A549 (cell line): ENCODE measurements at regions not wholly inside any gene's neighbourhood (a gene's known extent, or its start where the extent isn't known, plus 50 kb on each side); places are given as distances from the start of the nearest gene placed in this dataset.

Source experiments
- ATAC-seq, 2 experiments: fragments of 200-7000 bp in 1 of 2; fragments of >200 bp in 1 of 2; cut with Nextera tagmentation in 1 of 2; cut with Tn5 transposase in 1 of 2; 3 replicates each; pipeline versions ENCODE4 v1.8.0 to v1.9.1; 2018 to 2020; ENCODE audit warnings: mild to moderate bottlenecking in 1 of 2, moderate library complexity in 1 of 2
- CTCF ChIA-PET: fragments of 300-600 bp; sonication (Branson Sonifier 250); formaldehyde crosslinking; extraction: SDS; loops from one replicate; lab custom pipeline; 2021; ENCODE audit warnings: antibody characterized with exemption, inconsistent platforms; lab: Yijun Ruan, JAX
- POLR2A ChIA-PET: fragments of 350-600 bp; formaldehyde crosslinking; extraction: SDS; loops from one replicate; lab custom pipeline; 2021; ENCODE audit warnings: antibody characterized with exemption, inconsistent platforms; lab: Yijun Ruan, JAX
- DNase-seq, 2 experiments: peaks; one replicate each; pipeline versions ENCODE4 v3.0.0 to v3.0.0-alpha.2; 2011 to 2016; ENCODE audit warnings: low read depth in 1 of 2, low spot score in 1 of 2
- FAIRE-seq: peaks from 2 replicates; lab custom pipeline; 2011; peaks lifted over from hg19 to GRCh38; lab: Jason Lieb, UNC
- H3K27ac ChIP-seq, 2 experiments: fragments of >200 bp; sonication (Bioruptor Twin); formaldehyde crosslinking; 3 replicates each; pipeline ENCODE4 v1.5.1; 2016 to 2017
- H3K4me1 ChIP-seq: fragments of >200 bp; sonication (Bioruptor Twin); formaldehyde crosslinking; 3 replicates; pipeline ENCODE4 v1.6.1; 2016
- H3K4me2 ChIP-seq: fragments of >200 bp; sonication (Bioruptor Twin); formaldehyde crosslinking; 3 replicates; pipeline ENCODE4 v1.6.1; 2016
- H3K4me3 ChIP-seq: fragments of >200 bp; sonication (Bioruptor Twin); formaldehyde crosslinking; 3 replicates; pipeline ENCODE4 v1.5.1; 2016
- H3K9me3 ChIP-seq: fragments of >200 bp; sonication (Bioruptor Twin); formaldehyde crosslinking; 3 replicates; pipeline ENCODE4 v1.6.1; 2016
- EHF ChIP-seq: fragments of 250-450 bp; sonication (Bioruptor Pico); IDR thresholded peaks from 2 replicates; pipeline ENCODE4 v1.5.0; 2020; ENCODE audit warnings: mild to moderate bottlenecking
- FOXS1 ChIP-seq: fragments of 250-450 bp; sonication (Bioruptor Pico); IDR thresholded peaks from 2 replicates; pipeline ENCODE4 v1.5.0; 2020; ENCODE audit warnings: mild to moderate bottlenecking, moderate library complexity
- GATA3 ChIP-seq: IDR thresholded peaks from 2 replicates; pipeline ENCODE4 v1.6.1; 2012; ENCODE audit warnings: borderline replicate concordance
- HDAC2 ChIP-seq: fragments of 200-600 bp; sonication (generic); IDR thresholded peaks from 2 replicates; pipeline ENCODE4 v1.6.1; 2016
- JUNB ChIP-seq: fragments of >200 bp; sonication (Bioruptor Twin); formaldehyde crosslinking; IDR thresholded peaks from 2 replicates; pipeline ENCODE4 v1.6.1; 2016
- MAFK ChIP-seq: fragments of 450-650 bp; IDR thresholded peaks from 2 replicates; pipeline ENCODE4 v1.6.1; 2014; ENCODE audit not compliant: partially characterized antibody
- MAZ ChIP-seq: fragments of 150-350 bp; IDR thresholded peaks from 2 replicates; pipeline ENCODE4 v1.6.1; 2014; ENCODE audit warnings: antibody characterized with exemption, low read depth, low read length, borderline replicate concordance
- NFE2L2 ChIP-seq: fragments of 150-350 bp; conservative IDR thresholded peaks from 2 replicates; pipeline ENCODE4 v1.6.1; 2014; ENCODE audit warnings: low read length
- PHF8 ChIP-seq: fragments of 200-600 bp; sonication (generic); IDR thresholded peaks from 2 replicates; pipeline ENCODE4 v1.6.1; 2016; ENCODE audit warnings: low read depth, mild to moderate bottlenecking, antibody characterized with exemption, moderate library complexity, borderline replicate concordance
- RAD21 ChIP-seq, 2 experiments: fragments of >200 bp in 1 of 2; sonication (Bioruptor Twin) in 1 of 2; formaldehyde crosslinking in 1 of 2; IDR thresholded peaks in 1 of 2; conservative IDR thresholded peaks in 1 of 2; 2 replicates in 1 of 2; 3 replicates in 1 of 2; pipeline ENCODE4 v1.6.1; 2012 to 2018; ENCODE audit warnings: inconsistent platforms in 1 of 2
- RCOR1 ChIP-seq: fragments of 150-350 bp; IDR thresholded peaks from 2 replicates; pipeline ENCODE4 v1.6.1; 2014; ENCODE audit warnings: antibody characterized with exemption, low read length, low read depth
- RNF2 ChIP-seq: fragments of 200-600 bp; sonication (generic); IDR thresholded peaks from 2 replicates; pipeline ENCODE4 v1.6.1; 2016; ENCODE audit warnings: low read depth, mild to moderate bottlenecking, antibody characterized with exemption, moderate library complexity, borderline replicate concordance
- ZFP36 ChIP-seq: fragments of 450-650 bp; IDR thresholded peaks from 2 replicates; pipeline ENCODE4 v1.6.1; 2014; ENCODE audit warnings: borderline replicate concordance; ENCODE audit not compliant: partially characterized antibody
- ZSCAN20 ChIP-seq: fragments of 250-450 bp; sonication (Bioruptor Pico); IDR thresholded peaks from 2 replicates; pipeline ENCODE4 v1.8.0; 2022; ENCODE audit warnings: mild to moderate bottlenecking, moderate library complexity
- WGBS: methylation state at CpG from one replicate; pipeline ENCODE4 v1.1.6; 2017; ENCODE audit errors: missing lambda C conversion rate; 5-methylcytosine and 5-hydroxymethylcytosine counted together
- TF ChIP-seq, protein P1 (sequence below): IDR thresholded peaks from 2 replicates; pipeline ENCODE4 v1.6.1; 2012
- TF ChIP-seq, protein P2 (sequence below): fragments of >200 bp; sonication (Bioruptor Twin); formaldehyde crosslinking; IDR thresholded peaks from 2 replicates; pipeline ENCODE4 v1.6.1; 2016

DNA sequence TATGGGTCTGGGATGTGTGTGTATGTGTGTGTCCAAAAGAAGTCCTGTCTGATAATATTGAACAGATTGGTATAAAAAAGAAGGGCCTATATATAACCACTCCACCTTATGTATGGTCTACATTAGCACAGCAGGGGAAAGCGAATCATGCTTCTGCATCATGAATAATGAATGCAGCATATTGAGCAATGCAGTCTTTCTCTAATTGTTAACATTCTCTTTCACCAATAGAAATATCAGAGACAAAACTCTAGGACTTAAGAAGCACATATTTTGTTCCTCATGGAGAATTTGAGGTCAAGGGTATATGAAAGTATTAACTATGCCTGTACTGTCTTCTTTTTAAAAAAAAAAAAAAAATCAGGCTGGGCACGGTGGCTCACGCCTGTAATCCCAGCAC lies 264.3 kb upstream of the NOCT start:
- no peak for DNase-seq
- no peak for ATAC-seq
- ChIA-PET POLR2A (no interaction called here), CTCF (interaction anchor here (0.6 kb wide), 1 partner anchor 255 kb away, joined by 4 read pairs; no protein-coding TSS in a partner anchor)
- no peak for TF ChIP-seq FOXS1 (CRISPR knock-in tag)
- TF ChIP-seq ZSCAN20 (CRISPR knock-in tag), result no peak
- TF ChIP-seq RNF2, result no peak
- no peak for TF ChIP-seq ZFP36
- TF ChIP-seq PHF8, result no peak
- TF ChIP-seq EHF, result no peak
- TF ChIP-seq RAD21 (conservative IDR thresholded peaks at IDR 0.05 in 1 of 2, IDR thresholded peaks at IDR 0.05 in 1 of 2), result no peak
- no peak for TF ChIP-seq JUNB
- no peak for TF ChIP-seq MAZ
- TF ChIP-seq, protein P1, sequence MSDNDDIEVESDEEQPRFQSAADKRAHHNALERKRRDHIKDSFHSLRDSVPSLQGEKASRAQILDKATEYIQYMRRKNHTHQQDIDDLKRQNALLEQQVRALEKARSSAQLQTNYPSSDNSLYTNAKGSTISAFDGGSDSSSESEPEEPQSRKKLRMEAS, result no peak
- TF ChIP-seq, protein P2, sequence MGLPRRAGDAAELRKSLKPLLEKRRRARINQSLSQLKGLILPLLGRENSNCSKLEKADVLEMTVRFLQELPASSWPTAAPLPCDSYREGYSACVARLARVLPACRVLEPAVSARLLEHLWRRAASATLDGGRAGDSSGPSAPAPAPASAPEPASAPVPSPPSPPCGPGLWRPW, result no peak
- no peak for TF ChIP-seq GATA3
- H3K4me3 ChIP-seq, result no peak overlapping the region
- no peaks in the 10 kb centered on the region for H3K9me3 ChIP-seq
- H3K27ac ChIP-seq, result no peak overlapping the region
- 56% methylated on average over 3 of the region's 3 CpGs for WGBS
- FAIRE-seq, result no peak
- no peak overlapping the region for H3K4me2 ChIP-seq
- no peaks in the 10 kb centered on the region for H3K4me1 ChIP-seq

DNA sequence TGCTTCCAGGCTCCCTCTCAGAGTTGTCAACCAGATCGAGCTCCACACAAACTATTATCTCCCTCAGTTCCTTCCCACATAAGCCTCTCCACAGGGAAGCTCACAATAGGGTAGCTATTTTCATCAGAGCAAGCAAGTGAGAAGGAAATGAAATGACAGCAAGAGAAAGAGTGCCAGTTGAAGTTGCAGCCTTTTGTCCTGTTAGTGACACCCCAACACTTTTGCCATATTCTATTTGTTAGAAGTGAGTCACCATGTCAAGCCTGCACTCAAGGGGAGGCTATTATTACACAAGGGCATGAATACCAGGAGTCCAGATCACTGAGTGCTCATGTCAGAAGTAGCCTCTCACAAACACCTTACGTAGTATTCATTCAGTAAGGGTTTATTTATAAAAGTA lies 266.3 kb upstream of the NOCT start:
- WGBS, result 25% methylated on average over 2 of the region's 2 CpGs
- FAIRE-seq (no peak), DNase-seq (no peak), ATAC-seq (no peak)
- no peaks in the 10 kb centered on the region for H3K4me1 ChIP-seq
- no peak overlapping the region for H3K27ac ChIP-seq
- ChIA-PET POLR2A (no interaction called here), CTCF (interaction anchor here (0.8 kb wide), 1 partner anchor 188 kb away, joined by 3 read pairs; no protein-coding TSS in a partner anchor)
- no peak overlapping the region for H3K4me3 ChIP-seq
- H3K9me3 ChIP-seq, result no peaks in the 10 kb centered on the region
- no peak overlapping the region for H3K4me2 ChIP-seq
- no peak for TF ChIP-seq RCOR1
- TF ChIP-seq ZSCAN20 (CRISPR knock-in tag), result no peak
- no peak for TF ChIP-seq NFE2L2

DNA sequence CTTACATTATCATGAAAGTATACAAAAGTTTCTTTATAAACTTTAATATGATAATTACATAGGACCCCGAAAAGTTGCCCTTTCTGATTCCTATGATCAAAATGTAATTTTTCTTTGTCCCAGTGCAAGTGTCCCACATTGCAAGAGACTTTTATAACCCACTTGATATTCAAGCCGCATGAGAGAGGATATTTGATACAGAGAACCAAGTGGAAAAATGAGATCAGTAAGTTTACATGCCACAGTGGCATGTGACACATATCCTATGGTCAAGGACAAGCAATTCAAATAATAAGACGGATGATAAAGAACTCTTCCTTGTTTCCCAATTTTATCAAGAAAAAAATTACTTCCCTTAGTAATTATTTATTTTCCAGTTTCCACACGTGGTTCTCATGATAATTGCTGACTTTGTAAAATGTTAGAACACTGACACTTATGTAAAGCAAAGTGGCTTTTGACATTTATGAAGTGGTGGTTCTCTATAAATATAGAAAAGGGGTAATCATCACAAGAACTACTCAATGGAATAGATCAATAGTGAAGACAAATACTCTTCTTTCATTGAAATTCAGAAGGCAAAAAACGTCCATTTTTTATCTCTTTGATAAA lies 273.7 kb upstream of the NOCT start:
- peak; percentile 72 for TF ChIP-seq MAFK
- TF ChIP-seq, protein P1, result no peak
- no peak for TF ChIP-seq ZFP36
- Histone ChIP-seq H3K4me3 (no peak overlapping the region), H3K4me1 (no peaks in the 10 kb centered on the region), H3K4me2 (no peak overlapping the region), H3K27ac (no peak overlapping the region), H3K9me3 (no peaks in the 10 kb centered on the region)
- POLR2A ChIA-PET, result no interaction called here
- no peak for ATAC-seq
- CTCF ChIA-PET, result no interaction called here
- no peak for DNase-seq
- 36% methylated on average over 5 of the region's 5 CpGs for WGBS
- no peak for FAIRE-seq

DNA sequence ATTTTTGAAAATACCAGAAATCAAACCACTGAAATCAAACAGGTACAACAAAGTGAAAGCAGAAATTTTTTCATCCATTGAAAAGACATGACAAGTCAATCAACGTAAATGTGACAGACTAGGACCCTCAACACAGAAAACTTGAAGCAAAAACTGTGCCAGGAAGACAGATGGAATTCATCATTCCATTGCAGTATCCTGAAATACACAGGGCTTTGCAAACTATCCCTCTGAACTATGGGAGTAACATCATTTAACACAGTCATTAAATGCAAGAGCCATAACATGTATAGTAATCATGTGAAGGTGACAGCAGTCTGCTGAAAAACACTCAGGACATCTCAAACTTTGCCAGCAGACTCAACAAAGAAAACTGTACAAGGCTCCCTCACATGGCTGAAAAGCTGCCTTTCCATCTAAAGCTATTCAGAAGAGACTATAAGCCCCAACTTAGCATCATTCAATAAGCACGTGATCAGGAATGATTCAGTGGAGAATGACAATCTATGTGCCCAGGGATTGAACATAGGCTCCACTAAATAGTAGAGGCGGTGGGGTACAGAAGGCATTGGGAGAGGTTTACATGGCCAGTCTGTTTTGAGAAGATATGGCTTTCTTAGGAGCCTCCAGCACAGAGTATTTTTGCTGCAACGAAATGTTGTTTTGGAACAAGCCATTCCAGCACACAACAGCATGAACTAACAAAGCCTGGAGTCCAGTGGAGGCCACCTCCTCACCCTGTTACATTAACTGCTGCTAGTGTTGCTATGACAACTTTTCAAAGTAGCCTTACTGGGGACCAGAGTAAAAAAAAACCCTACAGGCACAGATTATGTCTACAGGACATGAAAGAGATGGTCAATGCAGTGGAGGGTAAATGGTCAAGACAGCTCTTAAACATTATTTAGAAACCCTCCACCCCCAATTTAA lies 274.5 kb upstream of the NOCT start:
- no peak overlapping the region for H3K27ac ChIP-seq
- no peaks in the 10 kb centered on the region for H3K4me1 ChIP-seq
- no peak overlapping the region for H3K4me3 ChIP-seq
- ChIA-PET POLR2A (no interaction called here), CTCF (no interaction called here)
- 16% methylated on average over 4 of the region's 4 CpGs for WGBS
- DNase-seq, result no peak
- no peak for ATAC-seq
- no peaks in the 10 kb centered on the region for H3K9me3 ChIP-seq
- no peak for FAIRE-seq
- H3K4me2 ChIP-seq, result no peak overlapping the region
- no peak for TF ChIP-seq HDAC2
- no peak for TF ChIP-seq RCOR1
